ENCODE measurements at regions not wholly inside any gene's neighbourhood (a gene's known extent, or its start where the extent isn't known, plus 50 kb on each side); places are given as distances from the start of the nearest gene placed in this dataset.

DNA sequence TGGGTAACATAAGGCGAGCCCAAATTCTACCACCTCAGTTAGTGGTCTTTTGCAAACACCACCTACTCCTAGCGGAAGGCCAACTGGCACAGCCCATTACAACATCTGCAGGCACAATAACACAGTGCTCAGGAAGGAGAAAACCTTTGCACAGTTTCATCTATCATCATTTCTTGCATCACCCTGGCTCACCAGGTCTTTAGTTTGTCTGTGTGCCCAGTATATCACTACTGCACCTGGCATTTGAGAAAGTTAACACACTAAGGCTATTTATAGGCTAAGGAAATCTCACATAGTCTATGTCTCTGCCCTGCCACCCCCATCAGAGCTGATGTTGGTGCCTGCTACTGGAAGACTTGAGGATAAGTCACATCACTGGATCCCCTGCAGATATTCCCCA is 484.0 kb downstream of the SATB2 start:
- TF ChIP-seq CTCF (IDR thresholded peaks at IDR 0.05) (no peak), ZFX (IDR thresholded peaks at IDR 0.05; ENCODE audit: borderline replicate concordance) (no peak)

Measured in 22Rv1 (cell line).